GM19239 (cell line): ENCODE measurements at regions not wholly inside any gene's neighbourhood (a gene's known extent, or its start where the extent isn't known, plus 50 kb on each side); places are given as distances from the start of the nearest gene placed in this dataset.
"Not testable (repeated sequence)": the region's sequence is repeated elsewhere in the genome, so short reads cannot be mapped to it uniquely, and the experiment has no call there.

Experiments
- DNase-seq: peaks from one replicate; pipeline ENCODE4 v3.0.0; 2011; ENCODE audit warnings: low spot score; ENCODE audit not compliant: insufficient read length
- FAIRE-seq: peaks from 2 replicates; lab custom pipeline; 2011; peaks lifted over from hg19 to GRCh38; lab: Jason Lieb, UNC

- FAIRE-seq (no peak), DNase-seq (no peak)
Observed at GRCh38 chr2:175872721-175873120, 129.3 kb downstream of the LNPK start.

DNA sequence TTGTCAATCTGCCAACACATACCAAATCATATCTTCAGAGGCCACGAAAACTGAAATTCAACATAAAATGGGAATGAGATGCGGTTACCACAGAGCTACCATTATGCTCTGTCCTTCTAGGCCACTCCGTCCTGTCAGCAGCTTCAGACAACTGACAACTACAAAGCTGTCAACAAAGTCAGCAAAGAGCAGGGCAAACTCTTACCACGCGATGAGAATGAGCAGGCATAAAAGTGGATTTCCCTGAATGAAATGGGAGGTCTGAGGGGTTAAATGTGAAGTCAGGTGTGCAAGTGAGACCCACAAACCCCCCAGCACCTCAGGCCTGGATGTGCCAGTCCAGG is 130.1 kb downstream of the LNPK start:
- no peak for FAIRE-seq
- no peak for DNase-seq

- DNase-seq (no peak), FAIRE-seq (no peak)
Observed at GRCh38 chr2:175871331-175872004, 130.6 kb downstream of the LNPK start.

DNA sequence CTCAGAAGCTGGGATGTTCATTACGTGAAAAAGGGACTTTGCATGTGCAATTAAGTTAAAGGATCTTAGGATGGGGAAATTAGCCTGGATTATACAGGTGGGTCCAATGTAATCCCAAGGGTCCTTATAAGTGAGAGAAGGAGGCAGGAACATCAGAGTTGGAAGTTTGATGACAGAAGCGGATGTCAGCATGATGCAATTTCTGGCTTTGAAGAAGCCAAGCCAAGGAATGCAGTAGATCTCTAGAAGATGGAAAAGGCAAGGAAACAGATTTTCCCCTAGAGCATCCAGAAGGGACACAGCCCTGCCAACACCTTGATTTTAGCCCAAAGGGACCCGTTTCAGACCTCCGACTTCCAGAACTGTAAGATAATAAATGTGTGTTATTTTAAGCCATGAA is 136.4 kb downstream of the LNPK start:
- no peak for DNase-seq
- no peak for FAIRE-seq

GRCh38 chr2:175864137-175864850 is 137.8 kb downstream of the LNPK start:
- no peak for FAIRE-seq

DNA sequence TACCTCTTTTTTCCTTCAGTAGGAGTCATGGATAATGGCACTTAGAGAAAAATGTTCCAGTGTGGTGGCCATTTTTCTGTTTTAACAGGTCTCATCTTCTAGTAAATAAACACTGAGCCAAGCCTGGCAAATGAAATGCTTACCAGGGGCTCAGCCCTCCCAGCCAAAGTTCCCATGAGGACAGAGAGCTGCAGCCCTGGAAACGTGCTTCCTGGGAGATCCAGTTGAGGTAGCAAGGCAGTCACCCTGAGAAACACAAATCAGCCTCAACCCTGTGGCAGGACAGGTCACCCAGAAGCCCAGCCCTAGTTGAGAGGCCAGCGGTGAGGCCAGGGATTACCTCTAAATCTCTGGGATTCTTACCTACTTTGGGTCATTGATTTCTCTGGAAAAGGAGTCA is 140.1 kb downstream of the LNPK start:
- DNase-seq (no peak), FAIRE-seq (no peak)

More at GRCh38 chr2:175864137-175864850, 137.8 kb downstream of the LNPK start:
- no peak for DNase-seq

DNA sequence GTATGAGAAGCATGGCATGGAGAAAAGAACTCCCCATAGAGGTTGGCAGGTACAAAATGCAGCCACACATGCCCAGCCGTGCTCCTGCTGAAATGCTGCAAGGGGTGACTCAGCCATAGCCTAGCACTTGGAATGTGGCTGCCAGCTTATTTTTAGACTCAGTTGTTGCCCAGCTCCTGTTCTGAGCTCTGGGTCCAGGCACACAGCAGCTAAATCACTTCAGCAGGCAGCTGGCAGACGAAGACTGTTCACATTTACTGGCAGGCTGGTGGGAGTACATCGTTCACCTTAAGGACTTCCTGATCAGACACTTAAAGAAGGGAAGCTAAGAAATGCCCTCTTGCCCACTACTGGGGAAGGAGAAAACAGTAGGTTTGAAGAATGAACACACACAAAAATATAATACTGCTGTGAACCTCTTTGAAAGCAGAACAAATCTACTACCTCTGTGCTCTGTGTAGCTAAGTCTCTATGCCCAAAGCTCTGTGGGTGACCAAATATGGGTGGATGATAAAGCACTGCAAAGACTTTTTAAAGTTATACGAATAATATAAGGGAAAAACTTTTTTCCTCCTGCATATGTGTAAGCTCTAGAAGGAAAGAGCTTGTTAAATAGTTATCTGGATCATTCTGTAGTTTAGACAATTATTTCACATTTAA is 146.1 kb downstream of the LNPK start:
- FAIRE-seq (no peak), DNase-seq (no peak)

GRCh38 chr2:175855236-175855635 is 146.8 kb downstream of the LNPK start:
- FAIRE-seq (no peak), DNase-seq (no peak)

GRCh38 chr2:175854665-175855064 is 147.4 kb downstream of the LNPK start:
- FAIRE-seq, result no peak
- no peak for DNase-seq

DNA sequence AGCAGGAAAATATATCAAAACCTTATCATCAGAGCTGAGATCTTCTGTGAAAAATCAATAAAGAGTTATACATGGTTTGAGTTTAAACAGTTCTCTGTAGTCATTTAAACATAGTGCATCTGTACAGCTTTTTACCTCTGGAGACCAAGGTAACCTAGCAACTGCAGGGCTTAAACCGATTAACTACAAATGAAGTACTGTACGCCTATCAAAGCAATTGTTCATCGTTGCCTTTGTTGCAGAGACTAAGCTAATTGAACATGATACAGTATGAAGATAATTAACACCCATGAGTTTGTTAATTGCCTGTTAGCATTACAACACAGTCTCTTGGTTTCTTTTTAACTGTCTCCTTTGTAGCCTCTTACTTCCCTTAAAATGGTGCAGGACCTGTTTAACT is 147.9 kb downstream of the LNPK start:
- no peak for DNase-seq
- FAIRE-seq, result no peak

DNA sequence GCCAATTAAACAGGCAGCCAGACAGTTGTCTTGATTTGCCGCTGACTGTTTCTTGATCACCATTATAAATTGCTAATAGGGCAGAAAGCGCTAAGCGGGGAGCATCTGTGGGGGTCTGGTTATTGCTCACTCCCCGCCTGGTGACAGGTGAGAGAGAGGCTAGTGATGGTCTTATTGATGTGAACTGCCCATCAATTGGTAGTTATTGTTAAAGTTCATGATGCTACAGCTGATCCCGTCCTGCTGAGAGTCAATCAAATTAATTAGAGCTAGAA is 148.5 kb downstream of the LNPK start:
- no peak for FAIRE-seq
- DNase-seq, result no peak

DNA sequence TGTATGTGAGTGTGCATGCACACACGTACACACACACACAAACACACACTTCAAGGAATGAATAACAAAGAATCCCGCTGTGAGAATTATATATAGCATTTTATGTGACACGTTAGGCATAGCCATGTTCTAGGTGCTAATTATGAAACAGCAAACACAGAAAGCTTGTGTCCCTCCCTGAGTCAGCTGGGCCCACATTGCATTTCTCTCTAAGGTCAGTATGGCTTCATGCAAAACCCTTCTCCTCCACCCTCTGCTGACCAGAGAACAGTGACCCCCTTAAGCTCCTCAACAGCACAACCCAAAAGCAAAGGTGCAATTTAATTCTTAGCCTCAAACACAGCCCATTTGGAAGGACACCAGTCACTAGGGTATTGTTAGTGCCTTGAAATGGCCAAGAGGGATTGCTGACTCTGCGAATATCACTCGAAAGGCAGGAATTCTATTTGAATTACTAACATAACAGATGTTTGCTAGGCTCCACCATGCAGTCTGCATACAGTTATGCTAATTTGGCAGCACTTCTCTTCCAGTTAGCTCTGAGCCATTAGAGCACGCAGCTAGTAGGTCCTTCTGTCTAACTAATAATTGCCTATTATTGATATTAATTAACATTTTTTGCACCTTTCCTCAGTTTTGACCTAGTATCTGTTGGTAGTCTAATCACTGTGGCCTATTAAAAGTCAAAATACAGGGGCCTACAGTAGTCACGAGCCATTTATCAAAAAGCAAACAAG is 149.0 kb downstream of the LNPK start:
- DNase-seq (no peak), FAIRE-seq (no peak)

GRCh38 chr2:175847128-175847527 is 154.9 kb downstream of the LNPK start:
- no peak for FAIRE-seq
- no peak for DNase-seq

DNA sequence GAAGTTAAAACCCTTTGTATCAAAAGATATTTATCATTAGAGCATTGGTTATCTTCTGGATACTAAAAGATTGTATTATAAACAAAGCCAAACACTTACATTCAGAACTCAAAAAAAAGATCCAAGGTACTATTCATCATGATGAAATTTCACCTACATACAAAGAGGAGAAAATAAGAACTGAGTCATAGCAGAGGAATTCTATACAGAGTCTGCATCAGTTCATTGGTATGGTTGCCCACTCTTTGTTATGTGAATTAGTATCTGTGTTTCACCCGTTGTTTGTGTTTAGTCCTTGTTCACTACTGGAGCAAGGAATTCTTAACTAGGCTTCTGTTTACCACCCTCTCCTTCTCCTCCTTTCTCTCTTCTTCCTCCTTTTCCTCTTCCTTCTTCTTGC is 157.9 kb downstream of the LNPK start:
- FAIRE-seq, result no peak
- no peak for DNase-seq

DNA sequence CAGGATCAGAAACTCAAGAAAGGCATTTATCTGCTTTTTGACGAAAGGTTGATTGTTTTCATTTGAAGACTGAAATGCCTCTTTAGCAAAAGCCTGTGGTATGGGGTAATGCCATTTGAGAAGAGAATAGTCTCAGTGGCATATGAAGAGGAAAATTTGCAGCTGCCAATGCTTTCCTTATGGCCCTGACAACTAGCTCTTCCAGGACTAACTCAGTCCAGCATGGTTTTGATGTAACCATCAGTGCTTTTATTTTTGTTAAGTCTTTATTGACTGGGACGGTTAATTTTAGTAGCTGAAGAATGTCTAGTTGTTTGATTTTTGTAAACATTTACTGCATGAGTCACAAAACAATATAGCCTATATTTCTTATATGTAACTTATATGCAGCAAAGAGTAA is 158.4 kb downstream of the LNPK start:
- no peak for DNase-seq
- no peak for FAIRE-seq

DNA sequence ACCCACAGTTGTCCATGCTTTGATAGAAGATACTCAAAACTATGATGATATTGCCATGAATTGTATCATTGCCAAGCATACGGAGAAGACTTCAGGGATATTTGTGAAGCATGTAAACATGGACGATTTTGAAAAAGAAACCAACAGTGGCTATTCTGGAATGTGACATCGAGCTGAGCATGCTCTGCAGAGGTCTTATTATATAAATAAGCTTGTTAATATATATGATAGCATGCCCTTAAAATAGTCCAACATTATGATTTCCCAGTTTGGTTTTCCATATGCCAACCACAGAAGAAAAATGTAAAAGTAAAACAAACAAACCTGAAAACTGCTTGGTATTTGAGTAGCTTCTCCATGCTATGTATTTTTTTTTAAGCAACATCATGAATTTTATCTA is 159.1 kb downstream of the LNPK start:
- FAIRE-seq (peak; percentile 37), DNase-seq (no peak)

DNA sequence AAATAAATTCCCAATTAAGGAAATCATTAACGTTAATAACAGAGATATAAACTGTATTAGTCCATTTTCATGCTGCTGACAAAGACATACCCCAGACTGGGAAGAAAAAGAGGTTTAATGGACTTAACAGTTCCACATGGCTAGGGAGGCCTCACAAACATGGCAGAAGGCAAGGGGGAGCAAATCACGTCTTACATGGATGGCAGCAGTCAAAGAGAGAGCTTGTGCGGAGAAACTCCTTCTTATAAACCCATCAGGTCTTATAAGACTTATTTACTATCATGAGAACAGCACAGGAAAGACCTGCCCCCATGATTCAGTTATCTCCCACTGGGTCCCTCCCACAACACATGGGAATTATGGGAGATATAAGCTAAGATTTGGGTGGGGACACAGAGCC is 161.3 kb downstream of the LNPK start:
- not testable (repeated sequence) for FAIRE-seq, DNase-seq

- DNase-seq (no peak), FAIRE-seq (no peak)
Observed at GRCh38 chr2:175840256-175840655, 161.8 kb downstream of the LNPK start.

DNA sequence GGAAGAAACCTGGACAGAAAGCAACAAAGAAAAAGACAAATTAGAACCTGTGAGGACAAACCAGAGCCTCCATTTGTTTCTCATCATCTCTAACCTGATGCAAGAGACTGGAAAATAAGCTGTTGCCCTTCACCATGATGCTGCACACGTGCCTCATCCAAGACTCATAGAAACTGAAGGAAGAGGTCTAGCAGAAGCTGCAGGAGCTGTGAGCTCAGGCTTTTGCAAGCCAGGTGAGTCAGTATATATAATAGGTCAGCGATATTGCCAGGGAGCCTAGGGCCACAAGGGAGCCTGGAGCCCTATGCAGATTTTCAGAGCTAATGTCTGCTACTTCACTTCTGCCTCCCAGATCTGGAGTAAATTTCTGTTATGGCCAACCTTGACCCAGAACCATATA is 163.1 kb downstream of the LNPK start:
- no peak for FAIRE-seq
- no peak for DNase-seq

GRCh38 chr2:175837046-175837445 is 165.0 kb downstream of the LNPK start:
- DNase-seq, result no peak
- no peak for FAIRE-seq

GRCh38 chr2:175836361-175836760 is 165.7 kb downstream of the LNPK start:
- DNase-seq (no peak), FAIRE-seq (no peak)
